ENCODE measurements at regions not wholly inside any gene's neighbourhood (a gene's known extent, or its start where the extent isn't known, plus 50 kb on each side); places are given as distances from the start of the nearest gene placed in this dataset.
A peak's percentile ranks its signal among the peaks of the same experiment; 100 is the strongest.

- FAIRE-seq (peak; percentile 88), DNase-seq (ENCODE audit: insufficient read length, low spot score) (no peak)
- no peak for TF ChIP-seq POLR2A (IDR thresholded peaks at IDR 0.05; ENCODE audit: low read depth, low read length)
Measured at GRCh38 chr10:89118091-89118490, 89.0 kb downstream of the CH25H start.

- peak; percentile 56 for DNase-seq (ENCODE audit: insufficient read length, low spot score)
- TF ChIP-seq POLR2A (IDR thresholded peaks at IDR 0.05; ENCODE audit: low read depth, low read length): no peak
- FAIRE-seq: peak; percentile 99
Measured at GRCh38 chr10:89115876-89116627, 91.1 kb downstream of the CH25H start.

- no peak for FAIRE-seq
Measured at GRCh38 chr10:89114846-89115625, 92.1 kb downstream of the CH25H start.

GRCh38 chr10:89102735-89103134 is 104.4 kb downstream of the CH25H start:
- no peak for TF ChIP-seq POLR2A (IDR thresholded peaks at IDR 0.05; ENCODE audit: low read depth, low read length)
- DNase-seq (ENCODE audit: insufficient read length, low spot score) (no peak), FAIRE-seq (no peak)

More at GRCh38 chr10:89114846-89115625, 92.1 kb downstream of the CH25H start:
- TF ChIP-seq POLR2A (IDR thresholded peaks at IDR 0.05; ENCODE audit: low read depth, low read length): no peak
- DNase-seq (ENCODE audit: insufficient read length, low spot score): no peak

- DNase-seq (ENCODE audit: insufficient read length, low spot score): no peak
- FAIRE-seq: peak; percentile 68
- TF ChIP-seq POLR2A (IDR thresholded peaks at IDR 0.05; ENCODE audit: low read depth, low read length): no peak
Measured at GRCh38 chr10:89101943-89102342, 105.2 kb downstream of the CH25H start.

GRCh38 chr10:89100680-89101079 is 106.4 kb downstream of the CH25H start:
- peak; percentile 66 for FAIRE-seq
- DNase-seq (ENCODE audit: insufficient read length, low spot score): no peak
- no peak for TF ChIP-seq POLR2A (IDR thresholded peaks at IDR 0.05; ENCODE audit: low read depth, low read length)

- FAIRE-seq (no peak), DNase-seq (ENCODE audit: insufficient read length, low spot score) (no peak)
- no peak for TF ChIP-seq POLR2A (IDR thresholded peaks at IDR 0.05; ENCODE audit: low read depth, low read length)
Measured at GRCh38 chr10:89097226-89097625, 106.6 kb downstream of the FAS start.

- FAIRE-seq (no peak), DNase-seq (ENCODE audit: insufficient read length, low spot score) (no peak)
- no peak for TF ChIP-seq POLR2A (IDR thresholded peaks at IDR 0.05; ENCODE audit: low read depth, low read length)
Measured at GRCh38 chr10:89095701-89096391, 105.2 kb downstream of the FAS start.

GRCh38 chr10:89093728-89094127 is 103.1 kb downstream of the FAS start:
- no peak for TF ChIP-seq POLR2A (IDR thresholded peaks at IDR 0.05; ENCODE audit: low read depth, low read length)
- FAIRE-seq: no peak
- DNase-seq (ENCODE audit: insufficient read length, low spot score): no peak

- FAIRE-seq (peak; percentile 57), DNase-seq (ENCODE audit: insufficient read length, low spot score) (no peak)
Measured at GRCh38 chr10:89092981-89093380, 102.4 kb downstream of the FAS start.

GRCh38 chr10:89092439-89092838 is 101.8 kb downstream of the FAS start:
- peak; percentile 55 for FAIRE-seq
- no peak for TF ChIP-seq POLR2A (IDR thresholded peaks at IDR 0.05; ENCODE audit: low read depth, low read length)
- DNase-seq (ENCODE audit: insufficient read length, low spot score): no peak

More at GRCh38 chr10:89092981-89093380, 102.4 kb downstream of the FAS start:
- TF ChIP-seq POLR2A (IDR thresholded peaks at IDR 0.05; ENCODE audit: low read depth, low read length): no peak

- TF ChIP-seq POLR2A (IDR thresholded peaks at IDR 0.05; ENCODE audit: low read depth, low read length): no peak
- DNase-seq (ENCODE audit: insufficient read length, low spot score) (no peak), FAIRE-seq (peak; percentile 57)
Measured at GRCh38 chr10:89091496-89091895, 100.9 kb downstream of the FAS start.

- TF ChIP-seq POLR2A (IDR thresholded peaks at IDR 0.05; ENCODE audit: low read depth, low read length): no peak
- FAIRE-seq (peak; percentile 67), DNase-seq (ENCODE audit: insufficient read length, low spot score) (no peak)
Measured at GRCh38 chr10:89090756-89091445, 100.3 kb downstream of the FAS start.
